GM12878 (cell line): ENCODE measurements at regions not wholly inside any gene's neighbourhood (a gene's known extent, or its start where the extent isn't known, plus 50 kb on each side); places are given as distances from the start of the nearest gene placed in this dataset.

ENCODE experiments used
- ATAC-seq: fragments of 200-7000 bp; cut with Tn5 transposase; 3 replicates; pipeline ENCODE4 v1.9.1; 2020; ENCODE audit warnings: mild to moderate bottlenecking, moderate library complexity
- BruUV-seq: library from RNA; stranded (reverse); fragments of 400-500 nt; replicated peaks from 2 replicates; lab custom pipeline; 2021; lab: Mats Ljungman, UMichigan
- CTCF ChIA-PET: fragments of 300-600 bp; sonication (Branson Sonifier 250); formaldehyde crosslinking; extraction: SDS; loops from one replicate; lab custom pipeline; 2021; ENCODE audit warnings: inconsistent platforms; lab: Yijun Ruan, JAX
- POLR2A ChIA-PET: fragments of 350-600 bp; formaldehyde crosslinking; extraction: SDS; loops from one replicate; lab custom pipeline; 2021; ENCODE audit warnings: inconsistent platforms; lab: Charles Lee
- RAD21 ChIA-PET: fragments of 300-600 bp; sonication (Branson Sonifier 250); formaldehyde crosslinking; loops from one replicate; lab custom pipeline; 2023; ENCODE audit warnings: antibody characterized with exemption; ENCODE audit not compliant: unreplicated experiment; lab: Charles Lee
- SMC1A ChIA-PET: fragments of 300-600 bp; sonication (Branson Sonifier 250); formaldehyde crosslinking; loops from one replicate; lab custom pipeline; 2023; ENCODE audit not compliant: unreplicated experiment, uncharacterized antibody; lab: Charles Lee
- DNase-seq: peaks from one replicate; pipeline ENCODE4 v3.0.0-alpha.2; 2011; ENCODE audit warnings: low read depth, low spot score
- FAIRE-seq: peaks from 3 replicates; lab custom pipeline; 2011; peaks lifted over from hg19 to GRCh38; lab: Jason Lieb, UNC
- H2AFZ ChIP-seq: 2 replicates; pipeline ENCODE4 v1.6.0; 2011; ENCODE audit warnings: low read depth, low read length, control low read depth; ENCODE audit not compliant: control insufficient read depth
- H3K27ac ChIP-seq: 2 replicates; pipeline ENCODE4 v1.5.1; 2011; ENCODE audit warnings: control low read depth; ENCODE audit not compliant: control insufficient read depth, insufficient read depth
- H3K27me3 ChIP-seq, 2 experiments: replicated peaks in 1 of 2; 2 replicates each; pipeline versions ENCODE4 v1.6.0 to v1.6.1; 2011; ENCODE audit warnings: low read length in 1 of 2; ENCODE audit not compliant: control insufficient read depth in 2 of 2, insufficient read depth in 2 of 2
- H3K36me3 ChIP-seq, 2 experiments: 2 replicates each; pipeline ENCODE4 v1.5.1; 2011; ENCODE audit warnings: low read length in 1 of 2; ENCODE audit not compliant: control insufficient read depth in 2 of 2, insufficient read depth in 2 of 2
- H3K4me1 ChIP-seq: 2 replicates; pipeline ENCODE4 v1.6.1; 2011; ENCODE audit warnings: mild to moderate bottlenecking, low read length, moderate library complexity, mixed read lengths; ENCODE audit not compliant: control insufficient read depth, insufficient read depth
- H3K4me2 ChIP-seq: 2 replicates; pipeline ENCODE4 v1.6.0; 2011; ENCODE audit warnings: control low read depth; ENCODE audit not compliant: control insufficient read depth, insufficient read depth
- H3K4me3 ChIP-seq: fragments of 200-600 bp; sonication (generic); 2 replicates; pipeline ENCODE4 v1.5.1; 2016
- H3K79me2 ChIP-seq: 2 replicates; pipeline ENCODE4 v1.6.0; 2011; ENCODE audit warnings: low read length; ENCODE audit not compliant: control insufficient read depth, insufficient read depth
- H3K9ac ChIP-seq: 2 replicates; pipeline ENCODE4 v1.8.0; 2011; ENCODE audit warnings: low read length, control low read depth, mixed read lengths; ENCODE audit not compliant: control insufficient read depth, insufficient read depth
- H3K9me3 ChIP-seq: replicated peaks from 3 replicates; pipeline ENCODE4 v1.5.1; 2011; ENCODE audit warnings: mild to moderate bottlenecking, low read length; ENCODE audit not compliant: control insufficient read depth, insufficient read depth
- H4K20me1 ChIP-seq: 2 replicates; pipeline ENCODE4 v1.6.0; 2011; ENCODE audit not compliant: control insufficient read depth, insufficient read depth
- GATAD2B ChIP-seq: fragments of 450-650 bp; conservative IDR thresholded peaks from 2 replicates; pipeline ENCODE4 v1.6.1; 2017; ENCODE audit warnings: low read depth, mild to moderate bottlenecking, moderate library complexity
- SRF ChIP-seq, 2 experiments: IDR thresholded peaks; 2 replicates each; pipeline ENCODE4 v1.6.1; 2011; ENCODE audit warnings: low read depth in 2 of 2, low read length in 2 of 2, mild to moderate bottlenecking in 1 of 2, moderate library complexity in 1 of 2
- SUZ12 ChIP-seq: fragments of 200-600 bp; sonication (generic); IDR thresholded peaks from one replicate; pipeline ENCODE4 v1.6.1; 2018; ENCODE audit warnings: antibody characterized with exemption, mild to moderate bottlenecking; ENCODE audit not compliant: unreplicated experiment
- TARDBP ChIP-seq: IDR thresholded peaks from 2 replicates; pipeline ENCODE4 v1.6.1; 2016; ENCODE audit warnings: borderline replicate concordance
- WGBS: methylation state at CpG from one replicate; pipeline ENCODE4 v1.1.6; 2016; ENCODE audit warnings: low lambda C conversion rate; ENCODE audit not compliant: insufficient replicate concordance, insufficient coverage; ENCODE audit errors: missing lambda C conversion rate; 5-methylcytosine and 5-hydroxymethylcytosine counted together
- in situ Hi-C: fragments of 300-500 bp; cut with MboI; formaldehyde crosslinking; loops from 9 replicates; pipeline ENCODE4 v1.14.3; 2018; ENCODE audit warnings: mixed read lengths
- intact Hi-C: fragments of 100-400 bp; cut with micrococcal nuclease; formaldehyde crosslinking; loops from one replicate; pipeline ENCODE4 v1.14.2; 2022; ENCODE audit not compliant: unreplicated experiment
- TF ChIP-seq, protein P1 (sequence below): fragments of 450-650 bp; IDR thresholded peaks from 2 replicates; pipeline ENCODE4 v1.6.1; 2017; ENCODE audit warnings: antibody characterized with exemption, mild to moderate bottlenecking, moderate library complexity

DNA sequence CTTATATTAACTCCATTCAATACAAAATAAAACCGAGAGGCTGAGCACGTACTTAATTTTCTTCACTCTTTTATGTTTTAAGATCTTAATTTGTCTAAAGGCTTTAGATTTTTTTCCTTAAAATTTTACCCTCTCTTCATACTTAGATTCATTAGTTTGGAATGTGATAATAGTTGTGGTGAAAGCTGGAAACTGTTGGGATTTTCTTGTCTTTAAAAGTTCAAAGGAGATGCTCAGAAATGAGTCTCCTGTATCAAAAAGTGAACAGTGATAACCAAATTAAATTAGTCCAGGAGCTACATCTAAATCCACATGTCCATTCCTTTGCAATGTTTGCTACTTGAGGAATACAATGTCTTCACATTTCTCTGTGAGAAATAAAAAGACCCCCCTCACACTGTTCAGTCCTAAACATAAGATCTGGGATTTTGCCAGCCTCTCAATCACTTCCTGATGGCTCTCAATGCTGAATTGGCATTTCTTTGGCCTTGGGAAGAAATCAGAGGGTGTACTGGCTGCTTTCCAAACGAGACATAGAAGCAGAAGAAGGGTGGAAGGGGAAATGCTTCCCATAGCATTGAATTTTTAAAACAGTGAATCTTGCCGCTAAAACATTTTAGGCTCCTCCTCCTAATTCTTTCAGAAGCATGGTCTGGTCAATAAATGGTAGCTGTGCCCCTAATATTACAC is 245.0 kb downstream of the SHOX2 start:
- CTCF ChIA-PET, result interaction anchor here (0.7 kb wide), 1 partner anchor 454 kb away, joined by 3 read pairs; no protein-coding TSS in a partner anchor
- no peaks in the 10 kb centered on the region for H4K20me1 ChIP-seq
- H3K9ac ChIP-seq, result no peak overlapping the region
- no peaks in the 10 kb centered on the region for H3K27me3 ChIP-seq
- TF ChIP-seq, protein P1, sequence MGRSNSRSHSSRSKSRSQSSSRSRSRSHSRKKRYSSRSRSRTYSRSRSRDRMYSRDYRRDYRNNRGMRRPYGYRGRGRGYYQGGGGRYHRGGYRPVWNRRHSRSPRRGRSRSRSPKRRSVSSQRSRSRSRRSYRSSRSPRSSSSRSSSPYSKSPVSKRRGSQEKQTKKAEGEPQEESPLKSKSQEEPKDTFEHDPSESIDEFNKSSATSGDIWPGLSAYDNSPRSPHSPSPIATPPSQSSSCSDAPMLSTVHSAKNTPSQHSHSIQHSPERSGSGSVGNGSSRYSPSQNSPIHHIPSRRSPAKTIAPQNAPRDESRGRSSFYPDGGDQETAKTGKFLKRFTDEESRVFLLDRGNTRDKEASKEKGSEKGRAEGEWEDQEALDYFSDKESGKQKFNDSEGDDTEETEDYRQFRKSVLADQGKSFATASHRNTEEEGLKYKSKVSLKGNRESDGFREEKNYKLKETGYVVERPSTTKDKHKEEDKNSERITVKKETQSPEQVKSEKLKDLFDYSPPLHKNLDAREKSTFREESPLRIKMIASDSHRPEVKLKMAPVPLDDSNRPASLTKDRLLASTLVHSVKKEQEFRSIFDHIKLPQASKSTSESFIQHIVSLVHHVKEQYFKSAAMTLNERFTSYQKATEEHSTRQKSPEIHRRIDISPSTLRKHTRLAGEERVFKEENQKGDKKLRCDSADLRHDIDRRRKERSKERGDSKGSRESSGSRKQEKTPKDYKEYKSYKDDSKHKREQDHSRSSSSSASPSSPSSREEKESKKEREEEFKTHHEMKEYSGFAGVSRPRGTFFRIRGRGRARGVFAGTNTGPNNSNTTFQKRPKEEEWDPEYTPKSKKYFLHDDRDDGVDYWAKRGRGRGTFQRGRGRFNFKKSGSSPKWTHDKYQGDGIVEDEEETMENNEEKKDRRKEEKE, result no peak
- no peak for TF ChIP-seq GATAD2B
- DNase-seq (no peak), ATAC-seq (no peak), FAIRE-seq (no peak)
- RAD21 ChIA-PET, result no interaction called here
- no peaks in the 10 kb centered on the region for H3K9me3 ChIP-seq
- BruUV-seq, result no TSS peak
- POLR2A ChIA-PET, result no interaction called here
- no peaks in the 10 kb centered on the region for H3K4me1 ChIP-seq
- H3K27ac ChIP-seq, result no peak overlapping the region
- no peaks in the 10 kb centered on the region for H3K36me3 ChIP-seq
- WGBS, result 48% methylated on average over 4 of the region's 4 CpGs
- H3K4me3 ChIP-seq, result no peak overlapping the region
- in situ Hi-C loops (loop anchor here (10.0 kb wide), 2 partner anchors 454 to 664 kb away; no protein-coding TSS in a partner anchor), intact Hi-C loops (no loop called here)
- SMC1A ChIA-PET, result interaction anchor here (0.6 kb wide), 1 partner anchor 11 kb away, joined by 3 read pairs; no protein-coding TSS in a partner anchor
- no peak overlapping the region for H3K4me2 ChIP-seq
- no peak overlapping the region for H2AFZ ChIP-seq
- H3K79me2 ChIP-seq, result no peaks in the 10 kb centered on the region

DNA sequence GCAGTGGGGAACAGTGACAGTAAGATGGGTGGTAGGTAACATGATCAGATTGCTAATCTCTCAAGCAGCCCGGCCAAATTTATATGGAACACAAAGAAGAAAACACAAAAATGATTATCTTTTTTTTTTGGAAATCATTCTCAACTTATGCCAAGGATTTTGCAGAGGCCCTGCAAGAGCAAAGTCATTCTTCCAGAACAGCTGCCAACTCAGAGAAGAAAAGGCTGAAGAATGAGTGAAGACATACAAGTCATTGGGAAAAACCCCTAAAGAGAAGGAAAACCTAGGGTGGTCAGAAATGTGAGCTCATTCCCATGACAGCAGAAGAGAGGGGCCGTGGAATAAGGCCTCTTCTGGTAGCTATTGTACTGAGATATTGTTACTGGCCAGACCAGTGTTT is 246.7 kb downstream of the SHOX2 start:
- H3K27me3 ChIP-seq, result no peaks in the 10 kb centered on the region
- H3K9me3 ChIP-seq, result no peaks in the 10 kb centered on the region
- no peak overlapping the region for H2AFZ ChIP-seq
- SMC1A ChIA-PET, result interaction anchor here (0.7 kb wide), 1 partner anchor 577 kb away, joined by 4 read pairs; no protein-coding TSS in a partner anchor
- no peaks in the 10 kb centered on the region for H3K36me3 ChIP-seq
- ATAC-seq (no peak), DNase-seq (no peak), FAIRE-seq (no peak)
- no peak overlapping the region for H3K4me3 ChIP-seq
- H3K4me2 ChIP-seq, result no peak overlapping the region
- in situ Hi-C loops, result no loop called here
- no peak overlapping the region for H3K27ac ChIP-seq
- RAD21 ChIA-PET, result no interaction called here
- TF ChIP-seq SUZ12, result no peak
- no peak for TF ChIP-seq TARDBP
- no peak for TF ChIP-seq SRF (IDR thresholded peaks at IDR 0.05; ENCODE audit: low read depth in 2 of 2, low read length in 2 of 2)
- WGBS, result 0% methylated on average over 2 of the region's 2 CpGs
- CTCF ChIA-PET, result interaction anchor here (0.8 to 1.4 kb wide), 2 partner anchors 13 to 575 kb away, joined by 3 to 5 read pairs; no protein-coding TSS in a partner anchor
- no peaks in the 10 kb centered on the region for H3K4me1 ChIP-seq
- H4K20me1 ChIP-seq, result no peaks in the 10 kb centered on the region
- H3K79me2 ChIP-seq, result no peaks in the 10 kb centered on the region
- POLR2A ChIA-PET, result no interaction called here
- no TSS peak for BruUV-seq
- intact Hi-C loops, result no loop called here
- no peak overlapping the region for H3K9ac ChIP-seq
